ENCODE measurements at regions not wholly inside any gene's neighbourhood (a gene's known extent, or its start where the extent isn't known, plus 50 kb on each side); places are given as distances from the start of the nearest gene placed in this dataset.
"Not testable (repeated sequence)": the region's sequence is repeated elsewhere in the genome, so short reads cannot be mapped to it uniquely, and the experiment has no call there.

- no peak overlapping the region for H3K4me3 ChIP-seq
- ATAC-seq (replicated peaks in 6 of 8): no peak
- H3K4me1 ChIP-seq (replicated peaks in 1 of 2): peaks cover 11 to 44% of the 10 kb centered on the region in 2 donors
- WGBS, 10 experiments: 17 to 97% (median 53%) methylated on average over 1 to 4 of the region's 4 CpGs; no CpG with 5 or more reads in 1 of the 10 experiments
- no peak overlapping the region for H3K27ac ChIP-seq
- in situ Hi-C loops (cut with MboI; ENCODE audit: low pct_unique_long_range_greater_than_20kb in 2 of 9, low sequenced_read_pairs in 9 of 9, unreplicated experiment in 9 of 9): no loop called here
Observed at GRCh38 chr6:144617708-144618107, 332.6 kb downstream of the UTRN start.

DNA sequence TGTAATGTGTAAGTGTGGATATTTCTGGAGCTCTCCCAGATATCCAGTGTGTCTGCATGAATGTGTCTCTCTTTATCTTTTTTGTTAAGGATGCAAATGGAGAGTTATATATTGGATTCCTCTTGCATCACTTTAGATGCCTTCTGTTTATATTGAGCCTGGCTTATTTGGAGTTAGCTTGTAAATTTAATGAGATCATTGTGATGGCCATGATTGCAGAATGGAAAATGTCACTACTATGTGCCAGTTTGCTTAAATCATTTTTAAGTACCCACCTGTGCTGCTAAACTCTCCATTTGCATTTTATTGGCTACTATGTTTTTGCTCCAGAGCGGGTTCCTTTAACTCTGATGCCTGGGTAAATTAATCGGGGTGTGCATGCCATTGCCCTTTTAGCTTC lies 334.8 kb downstream of the UTRN start:
- no peak overlapping the region for H3K27ac ChIP-seq
- H3K4me3 ChIP-seq: no peak overlapping the region
- 78 to 100% (median 87%) methylated on average over 1 to 2 of the region's 2 CpGs; no CpG with 5 or more reads in 2 of the 10 experiments for WGBS, 10 experiments
- H3K4me1 ChIP-seq (replicated peaks in 1 of 2): peaks cover 8 to 41% of the 10 kb centered on the region in 2 donors
- ATAC-seq (replicated peaks in 6 of 8): no peak
- in situ Hi-C loops (cut with MboI; ENCODE audit: low pct_unique_long_range_greater_than_20kb in 2 of 9, low sequenced_read_pairs in 9 of 9, unreplicated experiment in 9 of 9): no loop called here

DNA sequence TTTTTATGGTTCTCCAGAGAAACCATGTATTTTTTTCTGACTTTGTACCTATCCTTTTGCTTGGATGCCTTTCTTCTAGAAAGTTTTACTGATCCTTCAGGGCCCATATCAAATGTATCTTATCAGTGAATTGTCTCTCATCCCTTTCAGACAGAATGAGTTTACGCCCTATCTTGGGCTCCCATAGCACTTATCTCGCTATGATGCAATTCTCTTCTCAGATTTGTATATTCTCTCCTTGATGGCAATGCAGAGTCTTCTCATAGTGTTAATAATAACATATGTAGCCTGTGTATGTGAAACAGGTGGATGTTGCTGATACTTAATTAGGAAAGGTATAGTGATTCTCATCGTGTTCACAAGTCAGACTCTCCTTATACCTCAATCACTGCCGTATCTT lies 336.2 kb downstream of the UTRN start:
- 96 to 100% (median 100%) methylated on average over 1 to 4 of the region's 4 CpGs for WGBS, 10 experiments
- H3K27ac ChIP-seq: no peak overlapping the region
- in situ Hi-C loops (cut with MboI; ENCODE audit: low pct_unique_long_range_greater_than_20kb in 2 of 9, low sequenced_read_pairs in 9 of 9, unreplicated experiment in 9 of 9): no loop called here
- ATAC-seq (replicated peaks in 6 of 8): no peak
- no peak overlapping the region for H3K4me3 ChIP-seq
- peaks cover 8 to 48% of the 10 kb centered on the region in 2 donors for H3K4me1 ChIP-seq (replicated peaks in 1 of 2)

- Histone ChIP-seq H3K4me3 (no peak overlapping the region), H3K27ac (no peak overlapping the region), H3K4me1 (replicated peaks in 1 of 2) (peaks cover 3 to 28% of the 10 kb centered on the region in 2 donors)
- in situ Hi-C loops (cut with MboI; ENCODE audit: low pct_unique_long_range_greater_than_20kb in 2 of 9, low sequenced_read_pairs in 9 of 9, unreplicated experiment in 9 of 9): no loop called here
- WGBS, 10 experiments: 67 to 100% (median 88%) methylated on average over 2 to 5 of the region's 5 CpGs
- no peak for ATAC-seq (replicated peaks in 6 of 8)
Observed at GRCh38 chr6:144624246-144624645, 339.1 kb downstream of the UTRN start.

DNA sequence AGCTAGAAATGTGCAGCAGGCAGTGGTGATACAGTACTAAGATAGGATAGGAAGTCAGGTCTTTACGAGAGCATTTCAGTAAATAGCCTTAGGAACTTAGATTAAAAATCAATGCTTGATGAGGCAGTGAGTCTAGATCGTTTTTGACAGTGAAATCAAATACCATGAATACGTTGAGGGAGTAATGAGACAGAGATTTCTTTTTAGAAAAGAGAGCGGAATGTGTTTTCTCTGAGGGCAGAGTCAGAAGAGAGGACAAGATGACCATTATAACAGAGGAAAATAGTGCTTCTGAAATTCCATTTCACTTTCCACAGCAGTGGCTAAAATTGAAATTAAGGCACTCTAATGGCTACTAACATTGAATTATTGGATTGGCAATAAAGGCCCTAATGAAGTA lies 339.6 kb downstream of the UTRN start:
- H3K4me3 ChIP-seq: no peak overlapping the region
- H3K4me1 ChIP-seq (replicated peaks in 1 of 2): peaks cover 2 to 23% of the 10 kb centered on the region in 2 donors
- in situ Hi-C loops (cut with MboI; ENCODE audit: low pct_unique_long_range_greater_than_20kb in 2 of 9, low sequenced_read_pairs in 9 of 9, unreplicated experiment in 9 of 9): no loop called here
- 74 to 100% (median 88%) methylated on average over 1 to 4 of the region's 4 CpGs for WGBS, 10 experiments
- no peak for ATAC-seq (replicated peaks in 6 of 8)
- no peak overlapping the region for H3K27ac ChIP-seq

GRCh38 chr6:144630857-144631256 lies 345.7 kb downstream of the UTRN start:
- H3K4me3 ChIP-seq: no peak overlapping the region
- H3K27ac ChIP-seq: no peak overlapping the region
- 90 to 100% (median 100%) methylated on average over 1 of the region's 1 CpG; no CpG with 5 or more reads in 4 of the 10 experiments for WGBS, 10 experiments
- no peaks in the 10 kb centered on the region for H3K4me1 ChIP-seq (replicated peaks in 1 of 2)
- ATAC-seq (replicated peaks in 6 of 8): no peak
- in situ Hi-C loops (cut with MboI; ENCODE audit: low pct_unique_long_range_greater_than_20kb in 2 of 9, low sequenced_read_pairs in 9 of 9, unreplicated experiment in 9 of 9): no loop called here

- ATAC-seq (replicated peaks in 6 of 8): no peak
- H3K4me1 ChIP-seq (replicated peaks in 1 of 2): no peaks in the 10 kb centered on the region
- 63 to 96% (median 86%) methylated on average over 2 to 3 of the region's 3 CpGs for WGBS, 10 experiments
- H3K27ac ChIP-seq: no peak overlapping the region
- in situ Hi-C loops (cut with MboI; ENCODE audit: low pct_unique_long_range_greater_than_20kb in 2 of 9, low sequenced_read_pairs in 9 of 9, unreplicated experiment in 9 of 9): no loop called here
- no peak overlapping the region for H3K4me3 ChIP-seq
Observed at GRCh38 chr6:144632266-144632665, 347.1 kb downstream of the UTRN start.

DNA sequence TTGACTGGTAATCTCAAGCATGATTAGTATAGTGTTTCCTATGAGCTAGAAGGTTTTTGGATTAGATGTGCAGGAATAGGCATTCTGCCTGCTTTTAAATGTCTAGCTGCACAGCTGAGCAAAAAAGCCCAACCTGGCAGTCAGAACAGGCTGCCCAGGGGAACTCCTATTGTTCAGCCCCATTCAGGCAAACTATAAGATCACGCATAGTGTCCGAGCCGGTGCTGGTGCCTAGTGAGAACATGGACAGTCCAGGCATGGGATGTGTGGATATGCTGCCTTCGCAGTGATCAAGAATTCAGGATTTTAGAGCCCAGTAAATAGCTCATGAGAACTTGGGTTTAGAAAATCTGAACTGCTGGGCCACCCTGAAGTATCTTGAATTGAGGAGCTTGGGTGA lies 348.8 kb downstream of the UTRN start:
- 76 to 95% (median 88%) methylated on average over 3 to 4 of the region's 4 CpGs; no CpG with 5 or more reads in 7 of the 10 experiments for WGBS, 10 experiments
- Histone ChIP-seq H3K4me1 (replicated peaks in 1 of 2) (no peaks in the 10 kb centered on the region), H3K27ac (no peak overlapping the region), H3K4me3 (no peak overlapping the region)
- in situ Hi-C loops (cut with MboI; ENCODE audit: low pct_unique_long_range_greater_than_20kb in 2 of 9, low sequenced_read_pairs in 9 of 9, unreplicated experiment in 9 of 9): no loop called here
- ATAC-seq (replicated peaks in 6 of 8): no peak

GRCh38 chr6:144634371-144634770 lies 349.2 kb downstream of the UTRN start:
- no peaks in the 10 kb centered on the region for H3K4me1 ChIP-seq (replicated peaks in 1 of 2)
- no peak overlapping the region for H3K27ac ChIP-seq
- WGBS, 10 experiments: 80 to 100% (median 100%) methylated on average over 1 to 4 of the region's 4 CpGs
- in situ Hi-C loops (cut with MboI; ENCODE audit: low pct_unique_long_range_greater_than_20kb in 2 of 9, low sequenced_read_pairs in 9 of 9, unreplicated experiment in 9 of 9): no loop called here
- no peak overlapping the region for H3K4me3 ChIP-seq
- no peak for ATAC-seq (replicated peaks in 6 of 8)

GRCh38 chr6:144635051-144635450 lies 349.9 kb downstream of the UTRN start:
- in situ Hi-C loops (cut with MboI; ENCODE audit: low pct_unique_long_range_greater_than_20kb in 2 of 9, low sequenced_read_pairs in 9 of 9, unreplicated experiment in 9 of 9): no loop called here
- 58 to 100% (median 93%) methylated on average over 1 to 3 of the region's 3 CpGs; no CpG with 5 or more reads in 1 of the 10 experiments for WGBS, 10 experiments
- Histone ChIP-seq H3K27ac (no peak overlapping the region), H3K4me3 (no peak overlapping the region), H3K4me1 (replicated peaks in 1 of 2) (no peaks in the 10 kb centered on the region)
- ATAC-seq (replicated peaks in 6 of 8): no peak

DNA sequence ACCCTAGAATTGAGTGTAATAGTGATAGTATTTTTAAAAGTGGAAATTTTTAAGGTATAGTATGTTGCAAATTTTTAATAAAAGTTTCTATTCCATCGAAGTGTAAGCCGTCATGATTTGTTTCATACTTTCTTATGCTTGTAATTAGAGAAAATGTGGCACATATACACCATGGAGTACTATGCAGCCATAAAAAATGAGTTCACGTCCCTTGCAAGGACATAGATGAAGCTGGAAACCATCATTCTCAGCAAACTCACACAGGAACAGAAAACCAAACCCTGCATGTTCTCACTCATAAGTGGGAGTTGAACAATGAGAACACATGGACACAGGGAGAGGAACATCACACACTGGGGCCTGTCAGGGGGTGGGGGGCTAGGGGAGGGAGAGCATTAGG lies 350.9 kb downstream of the UTRN start:
- ATAC-seq (replicated peaks in 6 of 8); in situ Hi-C loops (cut with MboI; ENCODE audit: low pct_unique_long_range_greater_than_20kb in 2 of 9, low sequenced_read_pairs in 9 of 9, unreplicated experiment in 9 of 9): not testable (repeated sequence)
- WGBS, 10 experiments: 88 to 100% (median 95%) methylated on average over 1 to 3 of the region's 3 CpGs; no CpG with 5 or more reads in 3 of the 10 experiments

GRCh38 chr6:144637541-144637940 lies 352.4 kb downstream of the UTRN start:
- Histone ChIP-seq H3K4me3 (no peak overlapping the region), H3K4me1 (replicated peaks in 1 of 2) (no peaks in the 10 kb centered on the region), H3K27ac (no peak overlapping the region)
- no peak for ATAC-seq (replicated peaks in 6 of 8)
- in situ Hi-C loops (cut with MboI; ENCODE audit: low pct_unique_long_range_greater_than_20kb in 2 of 9, low sequenced_read_pairs in 9 of 9, unreplicated experiment in 9 of 9): no loop called here
- 58 to 100% (median 85%) methylated on average over 2 to 4 of the region's 4 CpGs; no CpG with 5 or more reads in 1 of the 10 experiments for WGBS, 10 experiments

More for the DNA sequence above, 350.9 kb downstream of the UTRN start:
- H3K4me3 ChIP-seq; H3K27ac ChIP-seq; H3K4me1 ChIP-seq (replicated peaks in 1 of 2): not testable (repeated sequence)

- ATAC-seq (replicated peaks in 6 of 8): no peak
- in situ Hi-C loops (cut with MboI; ENCODE audit: low pct_unique_long_range_greater_than_20kb in 2 of 9, low sequenced_read_pairs in 9 of 9, unreplicated experiment in 9 of 9): no loop called here
Observed at GRCh38 chr6:144639654-144640053, 354.5 kb downstream of the UTRN start.

DNA sequence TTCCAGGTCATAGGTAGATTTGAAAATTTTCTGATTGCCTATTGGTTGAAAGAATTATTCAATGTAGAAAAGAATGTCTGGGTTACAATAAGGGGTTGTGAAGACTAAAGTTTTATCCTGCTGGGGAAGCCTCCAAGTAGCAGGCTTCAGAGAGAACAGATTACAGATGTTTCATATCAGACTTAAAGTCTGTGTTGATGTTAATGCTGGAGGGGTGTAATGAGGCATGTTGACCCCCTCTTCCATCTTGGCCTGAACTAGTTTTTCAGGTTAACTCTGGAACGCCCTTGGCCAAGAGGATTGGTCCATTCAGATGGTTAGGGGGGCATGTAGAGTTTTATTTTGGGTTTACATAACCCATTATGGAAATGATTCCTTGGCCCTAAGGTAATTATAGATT lies 356.2 kb downstream of the UTRN start:
- Histone ChIP-seq H3K27ac (no peak overlapping the region), H3K4me3 (no peak overlapping the region), H3K4me1 (replicated peaks in 1 of 2) (peaks cover 0 to 7% of the 10 kb centered on the region in 2 donors)
- ATAC-seq (replicated peaks in 6 of 8): no peak
- in situ Hi-C loops (cut with MboI; ENCODE audit: low pct_unique_long_range_greater_than_20kb in 2 of 9, low sequenced_read_pairs in 9 of 9, unreplicated experiment in 9 of 9): no loop called here
- 67 to 100% (median 100%) methylated on average over 1 of the region's 1 CpG; no CpG with 5 or more reads in 6 of the 10 experiments for WGBS, 10 experiments

More at GRCh38 chr6:144639654-144640053, 354.5 kb downstream of the UTRN start:
- Histone ChIP-seq H3K4me1 (replicated peaks in 1 of 2) (no peaks in the 10 kb centered on the region), H3K27ac (no peak overlapping the region), H3K4me3 (no peak overlapping the region)
- WGBS, 10 experiments: 50 to 100% (median 85%) methylated on average over 1 of the region's 1 CpG; no CpG with 5 or more reads in 4 of the 10 experiments

Measured in motor neuron (in vitro differentiated cells).